ENCODE measurements at regions not wholly inside any gene's neighbourhood (a gene's known extent, or its start where the extent isn't known, plus 50 kb on each side); places are given as distances from the start of the nearest gene placed in this dataset.
"Not testable (repeated sequence)": the region's sequence is repeated elsewhere in the genome, so short reads cannot be mapped to it uniquely, and the experiment has no call there.

DNA sequence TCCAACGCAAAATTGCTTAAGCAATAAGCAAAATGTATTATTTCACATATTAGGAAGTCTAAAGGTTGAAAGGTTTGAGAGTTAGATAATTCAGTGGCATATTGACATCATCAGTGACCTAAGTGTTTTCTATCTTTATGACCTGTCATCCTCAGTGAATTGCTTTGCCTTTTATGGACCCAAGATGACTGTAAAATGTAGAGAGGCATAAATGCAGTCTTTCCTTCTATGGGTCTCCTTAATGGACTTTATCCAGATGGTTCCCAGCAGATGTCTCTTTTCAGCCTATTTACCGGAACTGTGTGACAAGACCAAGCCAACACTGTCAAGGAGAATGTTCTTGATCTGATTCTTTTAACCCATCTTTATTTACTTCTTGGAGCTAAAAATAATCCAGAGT lies 615.8 kb downstream of the TTLL7 start:
- H3K4me3 Mint-ChIP-seq; H3K4me1 Mint-ChIP-seq (ENCODE audit: low read depth); H3K36me3 Mint-ChIP-seq (ENCODE audit: low read depth); H3K27ac Mint-ChIP-seq; H3K27me3 Mint-ChIP-seq (ENCODE audit: low read depth); DNase-seq (ENCODE audit: low spot score): not testable (repeated sequence)
- peaks cover 11% of the 10 kb centered on the region for H3K9me3 Mint-ChIP-seq

DNA sequence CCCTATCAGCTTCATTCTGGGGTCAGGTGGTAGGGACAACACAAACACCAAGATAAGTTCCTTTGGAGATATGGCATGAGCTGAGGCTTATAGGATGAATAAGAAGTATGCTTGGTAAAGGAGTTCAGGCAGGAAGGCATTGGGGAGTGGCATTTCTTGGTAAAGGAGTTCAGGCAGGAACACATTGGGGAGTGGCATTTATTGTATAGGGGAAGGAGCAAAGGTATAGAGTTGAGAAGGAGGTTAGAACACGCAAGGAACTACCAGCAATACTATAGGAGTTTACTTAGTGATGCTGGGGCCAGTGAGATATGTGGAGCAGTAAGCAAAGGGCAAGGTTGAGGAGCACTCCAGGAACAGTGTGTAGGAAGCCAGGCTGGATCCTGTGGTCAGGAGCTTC lies 625.9 kb downstream of the TTLL7 start:
- H3K9me3 Mint-ChIP-seq; H3K36me3 Mint-ChIP-seq (ENCODE audit: low read depth); H3K27ac Mint-ChIP-seq; H3K4me3 Mint-ChIP-seq; H3K27me3 Mint-ChIP-seq (ENCODE audit: low read depth); H3K4me1 Mint-ChIP-seq (ENCODE audit: low read depth); DNase-seq (ENCODE audit: low spot score): not testable (repeated sequence)

- not testable (repeated sequence) for DNase-seq (ENCODE audit: low spot score); H3K9me3 Mint-ChIP-seq; H3K4me1 Mint-ChIP-seq (ENCODE audit: low read depth); H3K27ac Mint-ChIP-seq; H3K4me3 Mint-ChIP-seq; H3K36me3 Mint-ChIP-seq (ENCODE audit: low read depth); H3K27me3 Mint-ChIP-seq (ENCODE audit: low read depth)
Observed at GRCh38 chr1:83369853-83370252, 629.1 kb downstream of the TTLL7 start.

DNA sequence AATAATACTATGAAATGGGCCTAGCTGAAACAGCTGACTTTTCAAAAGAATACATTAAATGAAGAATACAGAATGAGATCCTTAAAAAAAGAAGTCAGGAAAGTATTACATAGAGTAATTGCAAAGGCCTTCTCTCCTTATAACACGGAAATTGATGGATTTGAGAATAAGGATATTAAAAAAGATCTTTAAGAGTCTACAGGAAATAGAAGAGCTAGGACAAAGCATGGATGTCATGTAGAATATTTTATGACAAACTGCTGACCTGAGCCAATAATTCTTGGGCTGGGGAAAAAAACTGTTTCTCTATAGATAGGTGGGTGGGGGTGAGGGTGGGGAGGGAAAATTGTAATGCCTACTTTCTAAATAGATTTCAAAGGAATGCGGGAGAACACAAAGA lies 633.6 kb downstream of the TTLL7 start:
- not testable (repeated sequence) for H3K9me3 Mint-ChIP-seq; DNase-seq (ENCODE audit: low spot score); H3K4me1 Mint-ChIP-seq (ENCODE audit: low read depth); H3K27ac Mint-ChIP-seq; H3K27me3 Mint-ChIP-seq (ENCODE audit: low read depth); H3K36me3 Mint-ChIP-seq (ENCODE audit: low read depth); H3K4me3 Mint-ChIP-seq

DNA sequence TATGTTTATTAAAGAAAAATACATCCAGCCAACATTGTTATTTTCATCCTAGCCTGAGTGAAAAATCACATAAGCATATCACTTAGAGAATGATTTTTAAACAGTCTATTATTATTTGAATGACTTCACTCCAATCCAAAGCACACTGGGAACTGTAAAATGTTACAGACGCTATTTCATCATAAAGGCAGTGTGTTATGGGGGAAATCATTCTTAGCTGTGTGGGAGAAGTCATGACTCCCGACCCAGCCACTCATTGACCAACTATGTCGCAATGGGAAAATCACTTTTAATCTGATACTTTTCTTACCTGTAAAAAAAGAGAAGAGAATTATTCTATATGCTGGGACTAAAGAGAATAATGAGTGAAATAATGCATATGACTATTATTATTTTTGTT lies 653.6 kb downstream of the TTLL7 start:
- H3K27me3 Mint-ChIP-seq (ENCODE audit: low read depth); H3K4me3 Mint-ChIP-seq; H3K9me3 Mint-ChIP-seq; DNase-seq (ENCODE audit: low spot score); H3K4me1 Mint-ChIP-seq (ENCODE audit: low read depth); H3K36me3 Mint-ChIP-seq (ENCODE audit: low read depth); H3K27ac Mint-ChIP-seq: not testable (repeated sequence)

- not testable (repeated sequence) for H3K27ac Mint-ChIP-seq; H3K4me1 Mint-ChIP-seq (ENCODE audit: low read depth); DNase-seq (ENCODE audit: low spot score); H3K9me3 Mint-ChIP-seq; H3K4me3 Mint-ChIP-seq; H3K36me3 Mint-ChIP-seq (ENCODE audit: low read depth); H3K27me3 Mint-ChIP-seq (ENCODE audit: low read depth)
Observed at GRCh38 chr1:83343767-83344166, 655.2 kb downstream of the TTLL7 start.

DNA sequence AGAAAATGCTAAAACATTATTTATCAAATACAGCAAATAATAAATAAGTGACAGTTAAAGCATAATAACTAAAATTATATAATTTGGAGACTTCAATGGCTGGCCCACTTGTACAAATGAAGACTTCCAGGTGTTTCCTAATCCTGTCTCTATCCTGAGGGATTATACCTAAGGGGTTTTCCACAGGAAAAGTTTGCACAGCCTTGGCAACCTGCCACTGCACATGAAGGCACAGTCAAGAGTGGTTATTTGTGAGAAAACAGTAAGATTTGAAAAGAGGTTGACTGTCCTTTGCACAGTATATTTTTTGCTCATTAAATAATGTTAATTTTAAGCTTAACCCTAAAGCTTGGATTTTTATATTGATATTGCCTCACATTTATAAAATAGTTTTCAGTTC lies 655.9 kb downstream of the TTLL7 start:
- DNase-seq (ENCODE audit: low spot score); H3K36me3 Mint-ChIP-seq (ENCODE audit: low read depth); H3K27me3 Mint-ChIP-seq (ENCODE audit: low read depth); H3K4me1 Mint-ChIP-seq (ENCODE audit: low read depth); H3K9me3 Mint-ChIP-seq; H3K27ac Mint-ChIP-seq; H3K4me3 Mint-ChIP-seq: not testable (repeated sequence)

DNA sequence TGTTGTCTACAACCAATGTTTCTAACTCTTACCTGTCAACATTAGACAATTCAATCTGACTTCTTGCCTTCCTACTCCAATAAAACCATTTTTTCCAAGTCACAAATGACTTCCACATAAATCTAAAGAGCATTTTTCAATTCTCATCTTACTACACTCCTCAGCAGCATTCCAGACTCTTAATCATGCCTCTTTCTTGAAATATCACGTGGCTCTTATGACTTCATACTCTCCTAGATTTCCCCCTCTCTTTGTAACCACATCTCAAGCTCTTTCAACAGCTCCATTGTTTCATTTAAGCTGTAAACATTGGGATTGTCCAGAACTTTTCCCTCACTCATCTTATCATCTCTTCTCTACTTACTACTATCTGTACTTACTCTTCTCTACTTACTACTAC lies 666.6 kb downstream of the TTLL7 start:
- not testable (repeated sequence) for H3K9me3 Mint-ChIP-seq; DNase-seq (ENCODE audit: low spot score); H3K27ac Mint-ChIP-seq; H3K4me1 Mint-ChIP-seq (ENCODE audit: low read depth); H3K27me3 Mint-ChIP-seq (ENCODE audit: low read depth); H3K36me3 Mint-ChIP-seq (ENCODE audit: low read depth); H3K4me3 Mint-ChIP-seq

- H3K36me3 Mint-ChIP-seq (ENCODE audit: low read depth), result no peaks in the 10 kb centered on the region
- no peaks in the 10 kb centered on the region for H3K4me1 Mint-ChIP-seq (ENCODE audit: low read depth)
- DNase-seq (ENCODE audit: low spot score), result no peak
- H3K27me3 Mint-ChIP-seq (ENCODE audit: low read depth), result no peaks in the 10 kb centered on the region
- no peak overlapping the region for H3K27ac Mint-ChIP-seq
- H3K9me3 Mint-ChIP-seq, result no peaks in the 10 kb centered on the region
- H3K4me3 Mint-ChIP-seq, result no peak overlapping the region
Observed at GRCh38 chr1:83318366-83318765, 680.6 kb downstream of the TTLL7 start.

- not testable (repeated sequence) for H3K9me3 Mint-ChIP-seq; H3K27me3 Mint-ChIP-seq (ENCODE audit: low read depth); H3K36me3 Mint-ChIP-seq (ENCODE audit: low read depth); H3K4me3 Mint-ChIP-seq; H3K27ac Mint-ChIP-seq; H3K4me1 Mint-ChIP-seq (ENCODE audit: low read depth); DNase-seq (ENCODE audit: low spot score)
Observed at GRCh38 chr1:83315446-83315845, 683.5 kb downstream of the TTLL7 start.

DNA sequence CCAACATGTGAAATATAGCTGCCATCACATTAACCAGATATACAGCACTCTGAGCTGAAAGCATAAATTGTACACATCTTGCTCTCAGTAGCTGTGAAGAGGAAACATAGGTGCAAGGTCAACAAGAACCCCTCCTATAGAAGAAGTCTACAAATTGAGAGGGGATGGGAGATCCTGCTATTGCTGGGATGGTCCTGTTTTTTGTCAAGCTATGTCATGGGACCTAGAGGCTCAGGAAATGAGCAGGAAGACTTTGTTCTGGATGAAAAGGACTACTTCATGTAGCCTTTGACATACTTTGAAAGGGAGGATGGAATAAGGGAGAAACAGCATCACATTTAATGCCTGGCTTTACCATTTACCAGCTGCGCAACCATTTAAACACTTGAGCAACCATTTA lies 688.8 kb downstream of the TTLL7 start:
- H3K4me1 Mint-ChIP-seq (ENCODE audit: low read depth); DNase-seq (ENCODE audit: low spot score); H3K9me3 Mint-ChIP-seq; H3K27me3 Mint-ChIP-seq (ENCODE audit: low read depth); H3K27ac Mint-ChIP-seq; H3K36me3 Mint-ChIP-seq (ENCODE audit: low read depth); H3K4me3 Mint-ChIP-seq: not testable (repeated sequence)

- not testable (repeated sequence) for H3K9me3 Mint-ChIP-seq; H3K36me3 Mint-ChIP-seq (ENCODE audit: low read depth); H3K4me1 Mint-ChIP-seq (ENCODE audit: low read depth); H3K27ac Mint-ChIP-seq; H3K4me3 Mint-ChIP-seq; H3K27me3 Mint-ChIP-seq (ENCODE audit: low read depth); DNase-seq (ENCODE audit: low spot score)
Observed at GRCh38 chr1:83309035-83309434, 689.9 kb downstream of the TTLL7 start.

DNA sequence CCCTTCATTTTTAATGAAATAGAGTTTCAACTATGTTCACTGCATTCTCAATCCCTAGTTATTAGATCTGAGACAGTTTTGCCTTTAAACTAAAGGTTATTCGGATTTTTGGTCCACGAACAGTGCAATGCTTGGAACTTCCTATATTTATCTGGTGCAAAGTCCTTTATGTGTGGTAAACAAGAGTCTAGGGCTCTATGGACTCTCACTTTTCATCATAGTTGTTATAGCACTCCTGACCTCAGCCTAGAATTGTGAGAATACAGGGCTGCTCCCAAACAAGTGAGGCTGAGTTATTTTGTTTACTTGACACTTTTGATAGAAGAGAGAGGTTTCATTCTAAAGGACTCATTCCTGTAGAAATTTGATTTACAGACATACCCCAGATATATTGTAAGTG lies 692.1 kb downstream of the TTLL7 start:
- not testable (repeated sequence) for H3K36me3 Mint-ChIP-seq (ENCODE audit: low read depth)

GRCh38 chr1:83295594-83295993 lies 703.3 kb downstream of the TTLL7 start:
- H3K4me3 Mint-ChIP-seq; DNase-seq (ENCODE audit: low spot score); H3K27me3 Mint-ChIP-seq (ENCODE audit: low read depth); H3K36me3 Mint-ChIP-seq (ENCODE audit: low read depth); H3K4me1 Mint-ChIP-seq (ENCODE audit: low read depth); H3K27ac Mint-ChIP-seq: not testable (repeated sequence)
- H3K9me3 Mint-ChIP-seq, result peaks cover 13% of the 10 kb centered on the region

More for the DNA sequence above, 692.1 kb downstream of the TTLL7 start:
- not testable (repeated sequence) for H3K27me3 Mint-ChIP-seq (ENCODE audit: low read depth); H3K9me3 Mint-ChIP-seq; H3K4me3 Mint-ChIP-seq; H3K4me1 Mint-ChIP-seq (ENCODE audit: low read depth); H3K27ac Mint-ChIP-seq; DNase-seq (ENCODE audit: low spot score)

- H3K27me3 Mint-ChIP-seq (ENCODE audit: low read depth); H3K4me1 Mint-ChIP-seq (ENCODE audit: low read depth); H3K9me3 Mint-ChIP-seq; H3K27ac Mint-ChIP-seq; DNase-seq (ENCODE audit: low spot score); H3K4me3 Mint-ChIP-seq; H3K36me3 Mint-ChIP-seq (ENCODE audit: low read depth): not testable (repeated sequence)
Observed at GRCh38 chr1:83287391-83287790, 711.5 kb downstream of the TTLL7 start.

- not testable (repeated sequence) for H3K36me3 Mint-ChIP-seq (ENCODE audit: low read depth); H3K4me1 Mint-ChIP-seq (ENCODE audit: low read depth); DNase-seq (ENCODE audit: low spot score); H3K27me3 Mint-ChIP-seq (ENCODE audit: low read depth); H3K27ac Mint-ChIP-seq; H3K9me3 Mint-ChIP-seq; H3K4me3 Mint-ChIP-seq
Observed at GRCh38 chr1:83274656-83275055, 724.3 kb downstream of the TTLL7 start.

All from T-helper 2 cell treated with Interferon-gamma antibody and Interleukin-4, amounts not matched to agents 5 μg/mL and 100 μg/mL, for 36 hours (primary cell).